ENCODE measurements at regions not wholly inside any gene's neighbourhood (a gene's known extent, or its start where the extent isn't known, plus 50 kb on each side); places are given as distances from the start of the nearest gene placed in this dataset.

DNA sequence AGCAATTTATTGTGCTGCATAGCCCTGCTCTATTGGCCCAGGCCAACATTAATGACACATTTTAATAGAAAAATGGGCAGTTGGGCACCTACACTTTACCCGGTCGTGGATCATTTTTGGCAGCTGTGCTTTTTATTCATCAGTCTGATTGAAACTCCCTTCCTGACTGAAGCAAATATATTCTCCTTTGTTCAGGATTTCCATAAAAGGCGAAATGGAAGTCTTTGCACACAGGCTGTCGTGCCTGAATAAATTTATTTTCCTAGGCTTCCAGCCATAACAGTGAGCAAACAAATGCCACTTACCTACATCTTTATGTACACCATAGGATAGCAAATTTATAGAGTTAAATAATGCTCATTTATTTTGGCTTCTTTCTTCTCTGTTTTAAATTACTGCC is 480.7 kb upstream of the DCN start:
- Histone ChIP-seq H3K4me3 (ENCODE audit: low read depth in 1 of 3, low read length in 3 of 3) (no peak overlapping the region), H3K36me3 (ENCODE audit: control insufficient read depth in 4 of 4, insufficient read depth in 3 of 4, low read depth in 1 of 4, low read length in 3 of 4) (no peaks in the 10 kb centered on the region), H3K4me1 (ENCODE audit: control insufficient read depth in 4 of 4, insufficient read depth in 4 of 4, low read length in 3 of 4) (no peaks in the 10 kb centered on the region), H3K9ac (ENCODE audit: low read depth in 1 of 2, low read length in 2 of 2) (no peak overlapping the region), H3K9me3 (ENCODE audit: control insufficient read depth in 4 of 4, low read length in 3 of 4) (no peaks in the 10 kb centered on the region), H3K27ac (ENCODE audit: low read depth in 1 of 2, low read length in 2 of 2) (no peak overlapping the region), H3K27me3 (ENCODE audit: control insufficient read depth in 4 of 4, insufficient read depth in 4 of 4, low read length in 3 of 4) (no peaks in the 10 kb centered on the region)
- no peak for DNase-seq (ENCODE audit: low spot score)
- 76% methylated on average over 4 of the region's 4 CpGs for WGBS
- no peak for TF ChIP-seq RAD21 (IDR thresholded peaks at IDR 0.05)
- no peak for TF ChIP-seq SP1 (IDR thresholded peaks at IDR 0.05)

GRCh38 chr12:91662021-91662420 is 479.4 kb upstream of the DCN start:
- H3K4me3 ChIP-seq (ENCODE audit: low read depth in 1 of 3, low read length in 3 of 3) = no peak overlapping the region
- no peak for TF ChIP-seq TAF1 (conservative IDR thresholded peaks at IDR 0.05)
- no peak for TF ChIP-seq RAD21 (IDR thresholded peaks at IDR 0.05)
- TF ChIP-seq HNF4G (IDR thresholded peaks at IDR 0.05) = no peak
- no peak for TF ChIP-seq RXRA (IDR thresholded peaks at IDR 0.05)
- TF ChIP-seq ZBTB33 (IDR thresholded peaks at IDR 0.05) = no peak
- TF ChIP-seq EGR1 (IDR thresholded peaks at IDR 0.05; ENCODE audit: low read depth in 2 of 2) = no peak
- TF ChIP-seq, protein P1, sequence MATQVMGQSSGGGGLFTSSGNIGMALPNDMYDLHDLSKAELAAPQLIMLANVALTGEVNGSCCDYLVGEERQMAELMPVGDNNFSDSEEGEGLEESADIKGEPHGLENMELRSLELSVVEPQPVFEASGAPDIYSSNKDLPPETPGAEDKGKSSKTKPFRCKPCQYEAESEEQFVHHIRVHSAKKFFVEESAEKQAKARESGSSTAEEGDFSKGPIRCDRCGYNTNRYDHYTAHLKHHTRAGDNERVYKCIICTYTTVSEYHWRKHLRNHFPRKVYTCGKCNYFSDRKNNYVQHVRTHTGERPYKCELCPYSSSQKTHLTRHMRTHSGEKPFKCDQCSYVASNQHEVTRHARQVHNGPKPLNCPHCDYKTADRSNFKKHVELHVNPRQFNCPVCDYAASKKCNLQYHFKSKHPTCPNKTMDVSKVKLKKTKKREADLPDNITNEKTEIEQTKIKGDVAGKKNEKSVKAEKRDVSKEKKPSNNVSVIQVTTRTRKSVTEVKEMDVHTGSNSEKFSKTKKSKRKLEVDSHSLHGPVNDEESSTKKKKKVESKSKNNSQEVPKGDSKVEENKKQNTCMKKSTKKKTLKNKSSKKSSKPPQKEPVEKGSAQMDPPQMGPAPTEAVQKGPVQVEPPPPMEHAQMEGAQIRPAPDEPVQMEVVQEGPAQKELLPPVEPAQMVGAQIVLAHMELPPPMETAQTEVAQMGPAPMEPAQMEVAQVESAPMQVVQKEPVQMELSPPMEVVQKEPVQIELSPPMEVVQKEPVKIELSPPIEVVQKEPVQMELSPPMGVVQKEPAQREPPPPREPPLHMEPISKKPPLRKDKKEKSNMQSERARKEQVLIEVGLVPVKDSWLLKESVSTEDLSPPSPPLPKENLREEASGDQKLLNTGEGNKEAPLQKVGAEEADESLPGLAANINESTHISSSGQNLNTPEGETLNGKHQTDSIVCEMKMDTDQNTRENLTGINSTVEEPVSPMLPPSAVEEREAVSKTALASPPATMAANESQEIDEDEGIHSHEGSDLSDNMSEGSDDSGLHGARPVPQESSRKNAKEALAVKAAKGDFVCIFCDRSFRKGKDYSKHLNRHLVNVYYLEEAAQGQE (IDR thresholded peaks at IDR 0.05) = no peak
- no peak for TF ChIP-seq NR2F2 (IDR thresholded peaks at IDR 0.05)
- no peak for TF ChIP-seq JUND (IDR thresholded peaks at IDR 0.05)
- no peak for TF ChIP-seq GABPA (IDR thresholded peaks at IDR 0.05 in 1 of 2, conservative IDR thresholded peaks at IDR 0.05 in 1 of 2)
- no peak overlapping the region for H3K27ac ChIP-seq (ENCODE audit: low read depth in 1 of 2, low read length in 2 of 2)
- H3K36me3 ChIP-seq (ENCODE audit: control insufficient read depth in 4 of 4, insufficient read depth in 3 of 4, low read depth in 1 of 4, low read length in 3 of 4) = no peaks in the 10 kb centered on the region
- H3K4me1 ChIP-seq (ENCODE audit: control insufficient read depth in 4 of 4, insufficient read depth in 4 of 4, low read length in 3 of 4) = no peaks in the 10 kb centered on the region
- H3K9me3 ChIP-seq (ENCODE audit: control insufficient read depth in 4 of 4, low read length in 3 of 4) = no peaks in the 10 kb centered on the region
- 84% methylated on average over 1 of the region's 1 CpG for WGBS
- H3K9ac ChIP-seq (ENCODE audit: low read depth in 1 of 2, low read length in 2 of 2) = no peak overlapping the region
- DNase-seq (ENCODE audit: low spot score) = no peak
- H3K27me3 ChIP-seq (ENCODE audit: control insufficient read depth in 4 of 4, insufficient read depth in 4 of 4, low read length in 3 of 4) = no peaks in the 10 kb centered on the region

GRCh38 chr12:91657032-91657431 is 474.4 kb upstream of the DCN start:
- H3K9ac ChIP-seq (ENCODE audit: low read depth in 1 of 2, low read length in 2 of 2) = no peak overlapping the region
- TF ChIP-seq, protein P2, sequence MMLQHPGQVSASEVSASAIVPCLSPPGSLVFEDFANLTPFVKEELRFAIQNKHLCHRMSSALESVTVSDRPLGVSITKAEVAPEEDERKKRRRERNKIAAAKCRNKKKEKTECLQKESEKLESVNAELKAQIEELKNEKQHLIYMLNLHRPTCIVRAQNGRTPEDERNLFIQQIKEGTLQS (IDR thresholded peaks at IDR 0.05) = no peak
- no peak for TF ChIP-seq GABPA (IDR thresholded peaks at IDR 0.05 in 1 of 2, conservative IDR thresholded peaks at IDR 0.05 in 1 of 2)
- no peak for TF ChIP-seq EGR1 (IDR thresholded peaks at IDR 0.05; ENCODE audit: low read depth in 2 of 2)
- TF ChIP-seq SP1 (IDR thresholded peaks at IDR 0.05) = no peak
- TF ChIP-seq, protein P1 (IDR thresholded peaks at IDR 0.05) = no peak
- no peak for TF ChIP-seq ZBTB33 (IDR thresholded peaks at IDR 0.05)
- TF ChIP-seq FOXA1 (IDR thresholded peaks at IDR 0.05) = no peak
- no peaks in the 10 kb centered on the region for H3K36me3 ChIP-seq (ENCODE audit: control insufficient read depth in 4 of 4, insufficient read depth in 3 of 4, low read depth in 1 of 4, low read length in 3 of 4)
- H3K27me3 ChIP-seq (ENCODE audit: control insufficient read depth in 4 of 4, insufficient read depth in 4 of 4, low read length in 3 of 4) = no peaks in the 10 kb centered on the region
- H3K4me3 ChIP-seq (ENCODE audit: low read depth in 1 of 3, low read length in 3 of 3) = no peak overlapping the region
- no peak for DNase-seq (ENCODE audit: low spot score)
- H3K27ac ChIP-seq (ENCODE audit: low read depth in 1 of 2, low read length in 2 of 2) = no peak overlapping the region
- H3K9me3 ChIP-seq (ENCODE audit: control insufficient read depth in 4 of 4, low read length in 3 of 4) = no peaks in the 10 kb centered on the region
- WGBS = 79% methylated on average over 3 of the region's 3 CpGs
- no peaks in the 10 kb centered on the region for H3K4me1 ChIP-seq (ENCODE audit: control insufficient read depth in 4 of 4, insufficient read depth in 4 of 4, low read length in 3 of 4)

Data from liver (tissue), 7 donors.